ENCODE measurements at regions not wholly inside any gene's neighbourhood (a gene's known extent, or its start where the extent isn't known, plus 50 kb on each side); places are given as distances from the start of the nearest gene placed in this dataset.

DNA sequence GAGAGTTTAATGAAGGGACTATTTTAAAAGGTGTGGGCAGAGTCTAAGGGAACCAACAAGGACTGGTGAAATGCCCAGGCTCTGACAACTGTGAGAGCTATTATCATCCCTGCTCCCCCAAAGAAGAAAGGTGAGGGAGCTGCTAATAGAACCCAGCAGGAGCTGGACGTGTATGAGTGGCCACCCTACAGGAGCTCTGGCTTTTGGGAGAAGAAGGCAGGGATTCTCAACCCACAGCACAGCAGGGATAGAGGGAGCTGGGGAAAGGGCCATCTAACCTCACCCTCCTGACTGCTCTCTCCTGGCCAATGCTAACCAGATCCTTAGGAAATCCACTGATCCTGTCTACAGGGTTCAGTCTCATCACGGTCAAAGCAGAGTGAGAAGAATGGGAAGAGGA lies 57.1 kb downstream of the GRIN2B start:
- TF ChIP-seq, protein P1, sequence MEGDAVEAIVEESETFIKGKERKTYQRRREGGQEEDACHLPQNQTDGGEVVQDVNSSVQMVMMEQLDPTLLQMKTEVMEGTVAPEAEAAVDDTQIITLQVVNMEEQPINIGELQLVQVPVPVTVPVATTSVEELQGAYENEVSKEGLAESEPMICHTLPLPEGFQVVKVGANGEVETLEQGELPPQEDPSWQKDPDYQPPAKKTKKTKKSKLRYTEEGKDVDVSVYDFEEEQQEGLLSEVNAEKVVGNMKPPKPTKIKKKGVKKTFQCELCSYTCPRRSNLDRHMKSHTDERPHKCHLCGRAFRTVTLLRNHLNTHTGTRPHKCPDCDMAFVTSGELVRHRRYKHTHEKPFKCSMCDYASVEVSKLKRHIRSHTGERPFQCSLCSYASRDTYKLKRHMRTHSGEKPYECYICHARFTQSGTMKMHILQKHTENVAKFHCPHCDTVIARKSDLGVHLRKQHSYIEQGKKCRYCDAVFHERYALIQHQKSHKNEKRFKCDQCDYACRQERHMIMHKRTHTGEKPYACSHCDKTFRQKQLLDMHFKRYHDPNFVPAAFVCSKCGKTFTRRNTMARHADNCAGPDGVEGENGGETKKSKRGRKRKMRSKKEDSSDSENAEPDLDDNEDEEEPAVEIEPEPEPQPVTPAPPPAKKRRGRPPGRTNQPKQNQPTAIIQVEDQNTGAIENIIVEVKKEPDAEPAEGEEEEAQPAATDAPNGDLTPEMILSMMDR (IDR thresholded peaks at IDR 0.05) = no peak
- H3K9ac ChIP-seq (ENCODE audit: low read depth in 2 of 2, low read length in 2 of 2) = no peak overlapping the region
- H3K4me3 ChIP-seq = no peak overlapping the region
- intact Hi-C loops (cut with DNase I) = no loop called here
- H3K36me3 ChIP-seq = no peaks in the 10 kb centered on the region
- H3K27me3 ChIP-seq = no peaks in the 10 kb centered on the region
- DNase-seq = no peak
- no peaks in the 10 kb centered on the region for H3K9me3 ChIP-seq
- no peak overlapping the region for H3K27ac ChIP-seq
- no peaks in the 10 kb centered on the region for H3K4me1 ChIP-seq

GRCh38 chr12:13918897-13919296 lies 62.5 kb downstream of the GRIN2B start:
- no peaks in the 10 kb centered on the region for H3K27me3 ChIP-seq
- no peaks in the 10 kb centered on the region for H3K36me3 ChIP-seq
- no peak overlapping the region for H3K4me3 ChIP-seq
- intact Hi-C loops (cut with DNase I) = no loop called here
- TF ChIP-seq, protein P1 (IDR thresholded peaks at IDR 0.05) = no peak
- H3K4me1 ChIP-seq = no peaks in the 10 kb centered on the region
- no peak for DNase-seq
- H3K9ac ChIP-seq (ENCODE audit: low read depth in 2 of 2, low read length in 2 of 2) = no peak overlapping the region
- H3K9me3 ChIP-seq = no peaks in the 10 kb centered on the region
- no peak overlapping the region for H3K27ac ChIP-seq

- Histone ChIP-seq H3K4me1 (no peaks in the 10 kb centered on the region), H3K9ac (ENCODE audit: low read depth in 2 of 2, low read length in 2 of 2) (no peak overlapping the region), H3K36me3 (no peaks in the 10 kb centered on the region), H3K9me3 (no peaks in the 10 kb centered on the region), H3K27ac (no peak overlapping the region), H3K4me3 (no peak overlapping the region), H3K27me3 (no peaks in the 10 kb centered on the region)
- TF ChIP-seq, protein P1 (IDR thresholded peaks at IDR 0.05) = no peak
- DNase-seq = no peak
- intact Hi-C loops (cut with DNase I) = no loop called here
Observed at GRCh38 chr12:13915096-13915495, 66.3 kb downstream of the GRIN2B start.

DNA sequence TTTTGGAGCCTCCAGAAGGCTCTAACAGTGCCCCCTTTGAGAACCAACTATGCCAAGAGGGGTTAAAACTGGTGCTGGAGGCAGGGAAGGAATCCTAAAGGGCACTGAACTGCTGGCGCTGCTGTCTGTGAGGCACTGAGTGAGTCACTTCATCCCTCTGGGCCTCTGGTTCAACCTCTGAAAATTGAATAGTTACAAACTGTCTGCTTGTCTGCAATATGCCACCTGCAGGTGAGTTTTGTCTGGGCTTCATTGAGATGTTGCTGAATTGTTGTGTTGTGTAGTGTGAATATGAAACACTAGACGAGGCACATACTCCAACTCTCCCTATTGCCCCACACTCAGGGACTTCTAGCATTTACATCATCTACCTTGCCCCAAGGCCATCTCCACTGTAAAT lies 68.0 kb downstream of the GRIN2B start:
- Histone ChIP-seq H3K9ac (ENCODE audit: low read depth in 2 of 2, low read length in 2 of 2) (no peak overlapping the region), H3K9me3 (no peaks in the 10 kb centered on the region), H3K27ac (no peak overlapping the region), H3K4me3 (no peak overlapping the region), H3K27me3 (no peaks in the 10 kb centered on the region), H3K36me3 (no peaks in the 10 kb centered on the region), H3K4me1 (no peaks in the 10 kb centered on the region)
- no peak for DNase-seq
- TF ChIP-seq, protein P1 (IDR thresholded peaks at IDR 0.05) = no peak
- intact Hi-C loops (cut with DNase I) = no loop called here

DNA sequence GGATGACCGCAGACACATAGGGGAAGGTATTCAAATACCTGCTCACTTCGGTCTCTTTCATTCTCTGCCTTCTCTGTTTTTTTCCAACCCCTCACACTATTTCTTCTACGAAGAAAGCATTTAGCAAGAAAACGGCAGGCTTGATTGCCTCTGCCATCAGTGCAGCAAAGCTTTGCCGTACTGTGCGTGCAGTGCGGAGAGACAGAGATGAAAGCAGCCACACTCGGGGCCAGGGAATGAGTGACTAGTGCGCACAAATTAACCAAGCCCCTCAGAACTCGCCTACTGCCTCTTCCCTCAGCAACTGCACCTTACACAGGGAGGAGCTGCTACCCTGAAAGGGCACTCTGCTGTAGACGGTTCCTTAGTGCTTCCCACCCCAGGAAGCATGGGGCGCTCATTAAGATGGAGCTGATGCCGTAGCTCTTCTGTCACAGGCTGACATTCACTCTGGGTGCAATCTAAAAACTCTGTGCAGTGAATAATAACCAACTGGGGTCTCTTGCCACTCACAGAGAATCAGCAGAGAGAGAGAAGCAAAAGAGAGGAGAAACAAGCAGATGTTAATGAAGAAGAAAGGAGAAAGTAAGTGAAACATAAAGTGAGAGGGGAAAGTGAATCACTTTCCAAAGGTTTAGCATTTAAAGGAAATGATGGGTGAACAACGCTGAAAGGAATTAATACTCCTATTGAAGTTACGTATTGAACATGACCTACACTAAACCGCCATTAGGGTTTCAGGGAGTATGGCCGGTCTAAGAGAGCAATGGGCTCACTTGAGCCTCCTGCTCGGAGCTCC lies 69.4 kb downstream of the GRIN2B start:
- intact Hi-C loops (cut with DNase I) = no loop called here
- TF ChIP-seq, protein P1 (IDR thresholded peaks at IDR 0.05) = no peak
- no peak for DNase-seq

More for the DNA sequence above, 69.4 kb downstream of the GRIN2B start:
- Histone ChIP-seq H3K36me3 (no peaks in the 10 kb centered on the region), H3K4me3 (no peak overlapping the region), H3K4me1 (no peaks in the 10 kb centered on the region), H3K9me3 (no peaks in the 10 kb centered on the region), H3K27ac (no peak overlapping the region), H3K27me3 (no peaks in the 10 kb centered on the region), H3K9ac (ENCODE audit: low read depth in 2 of 2, low read length in 2 of 2) (no peak overlapping the region)

Data from colonic mucosa (tissue), 4 donors.